Ovary (tissue), 7 donors: ENCODE measurements at regions not wholly inside any gene's neighbourhood (a gene's known extent, or its start where the extent isn't known, plus 50 kb on each side); places are given as distances from the start of the nearest gene placed in this dataset.

ENCODE experiments used
- DNase-seq, 5 donors: peaks; one replicate each; pipeline ENCODE4 v3.0.0-alpha.2; 2019 to 2020
- H3K27ac ChIP-seq, 2 donors: fragments of 200-600 bp; one replicate each; pipeline versions ENCODE4 v1.5.1 to v1.8.0; 2019 to 2022
- H3K27me3 ChIP-seq: fragments of 200-600 bp; one replicate; pipeline ENCODE4 v1.8.0; 2022
- H3K36me3 ChIP-seq: fragments of 200-600 bp; sonication (generic); one replicate; pipeline ENCODE4 v1.5.1; 2019
- H3K4me1 ChIP-seq: one replicate; pipeline ENCODE4 v1.8.1; 2013; ENCODE audit warnings: mild to moderate bottlenecking, moderate library complexity; ENCODE audit not compliant: insufficient read depth
- H3K4me3 ChIP-seq: fragments of 200-600 bp; sonication (generic); one replicate; pipeline ENCODE4 v1.5.1; 2017
- H3K9me3 ChIP-seq, 2 donors: fragments of 200-600 bp in 1 of 2; sonication (generic) in 1 of 2; one replicate each; pipeline versions ENCODE4 v1.5.1 to v1.8.1; 2013 to 2019; ENCODE audit warnings: mild to moderate bottlenecking in 1 of 2, moderate library complexity in 1 of 2
- CTCF ChIP-seq, 3 donors: fragments of 450-650 bp in 2 of 3; fragments of 200-600 bp in 1 of 3; IDR thresholded peaks; one replicate each; pipeline versions ENCODE4 v1.5.1 to v1.8.0; 2016 to 2022; ENCODE audit warnings: antibody characterized with exemption in 3 of 3, mild to moderate bottlenecking in 1 of 3
- EP300 ChIP-seq: sonication (generic); formaldehyde crosslinking; IDR thresholded peaks from one replicate; pipeline ENCODE4 v1.6.1; 2017; ENCODE audit warnings: antibody characterized with exemption
- POLR2A ChIP-seq: fragments of 450-650 bp; IDR thresholded peaks from one replicate; pipeline ENCODE4 v1.6.1; 2017; ENCODE audit warnings: antibody characterized with exemption, mild to moderate bottlenecking, moderate library complexity
- WGBS, 3 donors: extraction: QIAGEN DNeasy Blood & Tissue Kit in 1 of 3; methylation state at CpG; one replicate each; pipeline versions ENCODE4 v1.1.5 to v1.1.7; 2013 to 2017; 5-methylcytosine and 5-hydroxymethylcytosine counted together
- intact Hi-C, 4 donors: fragments of 100-400 bp; cut with DNase I; formaldehyde crosslinking; loops; one replicate each; pipeline versions ENCODE4 v1.11.0 to v1.15.1; 2022 to 2023
- donor health status: DM: no; HTN: no; CAD: no; lungs with moderate emphysema.
- donor health status: DM: no; HTN: no; CAD: no.
- donor health status: Bipolar disorder and iron deficiency.
- donor health status: DM: no; HTN: no; CAD: no.
- donor health status: DM: yes; HTN: yes; CAD: no.

GRCh38 chr5:133814152-133814551 lies 154.3 kb downstream of the C5orf15 start:
- H3K4me3 ChIP-seq, result no peak overlapping the region
- no peaks in the 10 kb centered on the region for H3K27me3 ChIP-seq
- H3K4me1 ChIP-seq, result peaks cover 2% of the 10 kb centered on the region
- H3K9me3 ChIP-seq, result no peaks in the 10 kb centered on the region
- TF ChIP-seq CTCF (IDR thresholded peaks at IDR 0.05), result no peak
- TF ChIP-seq EP300, result no peak
- no peak for TF ChIP-seq POLR2A
- intact Hi-C loops, result no loop called here
- H3K36me3 ChIP-seq, result no peaks in the 10 kb centered on the region
- 14 to 28% (median 16%) methylated on average over 8 of the region's 8 CpGs for WGBS, 3 donors
- DNase-seq, result no peak
- H3K27ac ChIP-seq, result no peak overlapping the region

- Histone ChIP-seq H3K4me3 (no peak overlapping the region), H3K4me1 (no peaks in the 10 kb centered on the region), H3K9me3 (no peaks in the 10 kb centered on the region), H3K27ac (no peak overlapping the region), H3K27me3 (no peaks in the 10 kb centered on the region), H3K36me3 (no peaks in the 10 kb centered on the region)
- intact Hi-C loops, result no loop called here
- no peak for DNase-seq
- WGBS, 3 donors, result 81 to 95% (median 86%) methylated on average over 3 of the region's 3 CpGs
- TF ChIP-seq EP300 (no peak), POLR2A (no peak), CTCF (IDR thresholded peaks at IDR 0.05) (no peak)
These were observed 157.3 kb downstream of the C5orf15 start for GRCh38 chr5:133811168-133811567.

GRCh38 chr5:133809801-133810200 lies 158.6 kb downstream of the C5orf15 start:
- H3K36me3 ChIP-seq, result no peaks in the 10 kb centered on the region
- H3K4me3 ChIP-seq, result no peak overlapping the region
- WGBS, 3 donors, result 84 to 96% (median 88%) methylated on average over 2 of the region's 2 CpGs
- no peak for DNase-seq
- TF ChIP-seq CTCF (IDR thresholded peaks at IDR 0.05), result no peak
- TF ChIP-seq POLR2A, result no peak
- TF ChIP-seq EP300, result no peak
- no peaks in the 10 kb centered on the region for H3K4me1 ChIP-seq
- H3K27me3 ChIP-seq, result no peaks in the 10 kb centered on the region
- H3K27ac ChIP-seq, result no peak overlapping the region
- intact Hi-C loops, result no loop called here
- H3K9me3 ChIP-seq, result no peaks in the 10 kb centered on the region

GRCh38 chr5:133807348-133807747 lies 161.1 kb downstream of the C5orf15 start:
- H3K4me3 ChIP-seq, result no peak overlapping the region
- TF ChIP-seq POLR2A, result no peak
- TF ChIP-seq EP300, result no peak
- no peak for TF ChIP-seq CTCF (IDR thresholded peaks at IDR 0.05)
- H3K27me3 ChIP-seq, result no peaks in the 10 kb centered on the region
- H3K36me3 ChIP-seq, result no peaks in the 10 kb centered on the region
- DNase-seq, result no peak
- no peaks in the 10 kb centered on the region for H3K4me1 ChIP-seq
- H3K9me3 ChIP-seq, result no peaks in the 10 kb centered on the region
- intact Hi-C loops, result no loop called here
- H3K27ac ChIP-seq, result no peak overlapping the region
- WGBS, 3 donors, result 18 to 33% (median 19%) methylated on average over 4 of the region's 4 CpGs

GRCh38 chr5:133806847-133807246 lies 161.6 kb downstream of the C5orf15 start:
- Histone ChIP-seq H3K27me3 (no peaks in the 10 kb centered on the region), H3K27ac (no peak overlapping the region), H3K9me3 (no peaks in the 10 kb centered on the region), H3K4me3 (no peak overlapping the region), H3K4me1 (no peaks in the 10 kb centered on the region), H3K36me3 (no peaks in the 10 kb centered on the region)
- DNase-seq, result no peak
- TF ChIP-seq EP300, result no peak
- TF ChIP-seq POLR2A, result no peak
- TF ChIP-seq CTCF (IDR thresholded peaks at IDR 0.05), result no peak
- intact Hi-C loops, result no loop called here
- WGBS, 3 donors, result 82 to 85% (median 83%) methylated on average over 3 of the region's 3 CpGs
